Keratinocyte (primary cell): ENCODE measurements at regions not wholly inside any gene's neighbourhood (a gene's known extent, or its start where the extent isn't known, plus 50 kb on each side); places are given as distances from the start of the nearest gene placed in this dataset.

Experiments
- EZH2 ChIP-seq: IDR thresholded peaks from one replicate; pipeline ENCODE4 v1.6.1; 2012; ENCODE audit warnings: inconsistent platforms, mild to moderate bottlenecking, low read length, moderate library complexity
- TF ChIP-seq, protein P1 (sequence below), 3 experiments: IDR thresholded peaks in 1 of 3; conservative IDR thresholded peaks in 1 of 3; optimal IDR thresholded peaks in 1 of 3; 2 replicates in 2 of 3; 3 replicates in 1 of 3; pipeline versions ENCODE3 to v1.5.1; 2011; ENCODE audit warnings: low read length in 3 of 3, mild to moderate bottlenecking in 3 of 3, moderate library complexity in 2 of 3, control low read depth in 1 of 3, inconsistent platforms in 1 of 3; ENCODE audit not compliant: insufficient read depth in 2 of 3; ENCODE audit errors: extremely low read depth in 1 of 3

DNA sequence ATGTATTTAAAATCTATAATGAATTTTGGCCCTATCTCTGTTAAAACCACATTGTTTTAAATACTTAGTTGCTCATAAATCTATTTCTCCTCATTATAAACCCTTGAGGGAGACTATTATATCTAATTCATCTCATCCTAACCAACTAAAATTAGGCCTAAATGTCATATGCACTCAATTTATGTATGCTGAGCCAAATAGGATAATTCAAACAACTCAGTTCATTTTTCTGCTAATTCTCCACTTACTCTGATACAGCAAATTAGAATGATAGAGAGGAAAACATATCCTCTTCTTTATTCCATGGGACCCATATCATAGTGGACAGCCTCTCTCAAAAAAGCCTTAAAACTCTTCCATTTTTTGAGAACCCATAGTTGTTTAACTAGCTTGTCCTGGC is 80.3 kb upstream of the TET2 start:
- TF ChIP-seq, protein P1, sequence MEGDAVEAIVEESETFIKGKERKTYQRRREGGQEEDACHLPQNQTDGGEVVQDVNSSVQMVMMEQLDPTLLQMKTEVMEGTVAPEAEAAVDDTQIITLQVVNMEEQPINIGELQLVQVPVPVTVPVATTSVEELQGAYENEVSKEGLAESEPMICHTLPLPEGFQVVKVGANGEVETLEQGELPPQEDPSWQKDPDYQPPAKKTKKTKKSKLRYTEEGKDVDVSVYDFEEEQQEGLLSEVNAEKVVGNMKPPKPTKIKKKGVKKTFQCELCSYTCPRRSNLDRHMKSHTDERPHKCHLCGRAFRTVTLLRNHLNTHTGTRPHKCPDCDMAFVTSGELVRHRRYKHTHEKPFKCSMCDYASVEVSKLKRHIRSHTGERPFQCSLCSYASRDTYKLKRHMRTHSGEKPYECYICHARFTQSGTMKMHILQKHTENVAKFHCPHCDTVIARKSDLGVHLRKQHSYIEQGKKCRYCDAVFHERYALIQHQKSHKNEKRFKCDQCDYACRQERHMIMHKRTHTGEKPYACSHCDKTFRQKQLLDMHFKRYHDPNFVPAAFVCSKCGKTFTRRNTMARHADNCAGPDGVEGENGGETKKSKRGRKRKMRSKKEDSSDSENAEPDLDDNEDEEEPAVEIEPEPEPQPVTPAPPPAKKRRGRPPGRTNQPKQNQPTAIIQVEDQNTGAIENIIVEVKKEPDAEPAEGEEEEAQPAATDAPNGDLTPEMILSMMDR (optimal IDR thresholded peaks at IDR 0.05 in 1 of 3, IDR thresholded peaks at IDR 0.05 in 1 of 3, conservative IDR thresholded peaks at IDR 0.05 in 1 of 3; ENCODE audit: extremely low read depth in 1 of 3, insufficient read depth in 2 of 3, low read length in 3 of 3) = no peak
- TF ChIP-seq EZH2 = no peak
